GM21367 (cell line): ENCODE measurements at regions not wholly inside any gene's neighbourhood (a gene's known extent, or its start where the extent isn't known, plus 50 kb on each side); places are given as distances from the start of the nearest gene placed in this dataset.

Experiments used
- ATAC-seq: cut with Tn5 transposase; IDR thresholded peaks from one replicate; pipeline ENCODE4 v1.9.1; 2021; ENCODE audit not compliant: unreplicated experiment

- ATAC-seq: no peak
Observed at GRCh38 chr13:104855581-104855980, 1679.9 kb downstream of the EFNB2 start.

- ATAC-seq: no peak
Observed at GRCh38 chr13:104854698-104855097, 1680.8 kb downstream of the EFNB2 start.

- no peak for ATAC-seq
Observed at GRCh38 chr13:104854007-104854406, 1681.5 kb downstream of the EFNB2 start.

GRCh38 chr13:104847922-104848321 is 1687.5 kb downstream of the EFNB2 start:
- ATAC-seq: no peak

- ATAC-seq: no peak
Observed at GRCh38 chr13:104843401-104843800, 1692.1 kb downstream of the EFNB2 start.

- ATAC-seq: no peak
Observed at GRCh38 chr13:104841110-104841509, 1694.4 kb downstream of the EFNB2 start.

GRCh38 chr13:104837756-104838155 is 1697.7 kb downstream of the EFNB2 start:
- ATAC-seq: no peak

- no peak for ATAC-seq
Observed at GRCh38 chr13:104833221-104833620, 1702.2 kb downstream of the EFNB2 start.

- ATAC-seq: no peak
Observed at GRCh38 chr13:104832231-104832630, 1703.2 kb downstream of the EFNB2 start.

- ATAC-seq: no peak
Observed at GRCh38 chr13:104831831-104832230, 1703.6 kb downstream of the EFNB2 start.

GRCh38 chr13:104823709-104824108 is 1711.8 kb downstream of the EFNB2 start:
- ATAC-seq: no peak

- no peak for ATAC-seq
Observed at GRCh38 chr13:104823071-104823470, 1712.4 kb downstream of the EFNB2 start.

- ATAC-seq: no peak
Observed at GRCh38 chr13:104817271-104817670, 1718.2 kb downstream of the EFNB2 start.

GRCh38 chr13:104816726-104817125 is 1718.7 kb downstream of the EFNB2 start:
- no peak for ATAC-seq

GRCh38 chr13:104810242-104810641 is 1725.2 kb downstream of the EFNB2 start:
- no peak for ATAC-seq

GRCh38 chr13:104809483-104809882 is 1726.0 kb downstream of the EFNB2 start:
- ATAC-seq: no peak

- ATAC-seq: no peak
Observed at GRCh38 chr13:104805346-104805745, 1730.1 kb downstream of the EFNB2 start.

GRCh38 chr13:104799152-104799551 is 1732.9 kb upstream of the SLC10A2 start:
- ATAC-seq: no peak

- ATAC-seq: no peak
Observed at GRCh38 chr13:104798486-104798885, 1732.3 kb upstream of the SLC10A2 start.

- no peak for ATAC-seq
Observed at GRCh38 chr13:104796581-104796980, 1730.4 kb upstream of the SLC10A2 start.

GRCh38 chr13:104785952-104786351 is 1719.7 kb upstream of the SLC10A2 start:
- ATAC-seq: no peak

- ATAC-seq: no peak
Observed at GRCh38 chr13:104784891-104785290, 1718.7 kb upstream of the SLC10A2 start.

- ATAC-seq: no peak
Observed at GRCh38 chr13:104782741-104783140, 1716.5 kb upstream of the SLC10A2 start.
